Glutamatergic neuron (in vitro differentiated cells): ENCODE measurements at regions not wholly inside any gene's neighbourhood (a gene's known extent, or its start where the extent isn't known, plus 50 kb on each side); places are given as distances from the start of the nearest gene placed in this dataset. TPM values are rescaled to one million over a fixed set of nuclear protein-coding genes. Genes with fewer than 3 reads are reported as not detected.

Source experiments
- DNase-seq: peaks from one replicate; pipeline ENCODE4 v3.0.0; 2022
- H3K27ac Mint-ChIP-seq: one replicate; pipeline ENCODE4 v1.8.0; 2020; ENCODE audit warnings: mild to moderate bottlenecking, mixed read lengths, inconsistent platforms; ENCODE audit not compliant: unreplicated experiment
- H3K27me3 Mint-ChIP-seq: one replicate; pipeline ENCODE4 v1.8.0; 2020; ENCODE audit warnings: mild to moderate bottlenecking, moderate library complexity, mixed read lengths, inconsistent platforms; ENCODE audit not compliant: unreplicated experiment
- H3K36me3 Mint-ChIP-seq: one replicate; pipeline ENCODE4 v1.8.0; 2020; ENCODE audit warnings: mild to moderate bottlenecking, mixed read lengths, inconsistent platforms; ENCODE audit not compliant: unreplicated experiment
- H3K4me1 Mint-ChIP-seq: one replicate; pipeline ENCODE4 v1.8.0; 2020; ENCODE audit warnings: mild to moderate bottlenecking, low read depth, mixed read lengths, inconsistent platforms; ENCODE audit not compliant: unreplicated experiment
- H3K4me3 Mint-ChIP-seq: one replicate; pipeline ENCODE4 v1.8.0; 2020; ENCODE audit warnings: mild to moderate bottlenecking, mixed read lengths, inconsistent platforms; ENCODE audit not compliant: unreplicated experiment
- H3K9me3 Mint-ChIP-seq: one replicate; pipeline ENCODE4 v1.8.0; 2020; ENCODE audit warnings: mild to moderate bottlenecking, moderate library complexity, mixed read lengths, inconsistent platforms; ENCODE audit not compliant: unreplicated experiment
- microRNA-seq: library from miRNA; unstranded; fragments of <30 nt; microRNA quantifications from one replicate; pipeline ENCODE4, GENCODE V29; 2020; ENCODE audit not compliant: unreplicated experiment
- TF ChIP-seq, protein P1 (sequence below): fragments of 200-600 bp; sonication (generic); IDR thresholded peaks from one replicate; pipeline ENCODE4 v1.5.0; 2021; ENCODE audit not compliant: partially characterized antibody, unreplicated experiment

DNA sequence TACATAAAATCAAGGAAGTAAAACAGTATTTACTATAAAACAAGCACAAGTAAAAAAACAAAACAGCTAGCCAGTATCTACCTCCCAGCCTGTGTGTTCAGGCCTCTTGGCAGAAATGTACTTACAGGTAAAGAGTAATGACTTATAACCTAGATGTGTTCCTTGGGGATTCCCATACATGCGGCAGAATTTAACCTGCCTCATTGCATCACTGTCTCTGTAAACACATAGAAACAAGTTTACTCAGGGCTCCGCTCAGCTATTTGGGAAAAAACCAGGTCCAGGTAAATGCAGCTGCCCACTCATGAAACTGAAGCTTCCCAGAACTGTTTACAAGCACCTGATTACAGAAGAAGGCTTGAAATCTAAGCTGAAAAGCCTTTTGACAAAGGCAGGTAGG lies 50.7 kb upstream of the SERP2 start:
- no peak for DNase-seq
- H3K4me1 Mint-ChIP-seq = no peaks in the 10 kb centered on the region
- H3K9me3 Mint-ChIP-seq = peaks cover 1% of the 10 kb centered on the region
- H3K4me3 Mint-ChIP-seq = no peak overlapping the region
- peaks cover 7% of the 10 kb centered on the region for H3K36me3 Mint-ChIP-seq
- TF ChIP-seq, protein P1, sequence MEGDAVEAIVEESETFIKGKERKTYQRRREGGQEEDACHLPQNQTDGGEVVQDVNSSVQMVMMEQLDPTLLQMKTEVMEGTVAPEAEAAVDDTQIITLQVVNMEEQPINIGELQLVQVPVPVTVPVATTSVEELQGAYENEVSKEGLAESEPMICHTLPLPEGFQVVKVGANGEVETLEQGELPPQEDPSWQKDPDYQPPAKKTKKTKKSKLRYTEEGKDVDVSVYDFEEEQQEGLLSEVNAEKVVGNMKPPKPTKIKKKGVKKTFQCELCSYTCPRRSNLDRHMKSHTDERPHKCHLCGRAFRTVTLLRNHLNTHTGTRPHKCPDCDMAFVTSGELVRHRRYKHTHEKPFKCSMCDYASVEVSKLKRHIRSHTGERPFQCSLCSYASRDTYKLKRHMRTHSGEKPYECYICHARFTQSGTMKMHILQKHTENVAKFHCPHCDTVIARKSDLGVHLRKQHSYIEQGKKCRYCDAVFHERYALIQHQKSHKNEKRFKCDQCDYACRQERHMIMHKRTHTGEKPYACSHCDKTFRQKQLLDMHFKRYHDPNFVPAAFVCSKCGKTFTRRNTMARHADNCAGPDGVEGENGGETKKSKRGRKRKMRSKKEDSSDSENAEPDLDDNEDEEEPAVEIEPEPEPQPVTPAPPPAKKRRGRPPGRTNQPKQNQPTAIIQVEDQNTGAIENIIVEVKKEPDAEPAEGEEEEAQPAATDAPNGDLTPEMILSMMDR = no peak
- H3K27me3 Mint-ChIP-seq = no peaks in the 10 kb centered on the region
- H3K27ac Mint-ChIP-seq = no peak overlapping the region

DNA sequence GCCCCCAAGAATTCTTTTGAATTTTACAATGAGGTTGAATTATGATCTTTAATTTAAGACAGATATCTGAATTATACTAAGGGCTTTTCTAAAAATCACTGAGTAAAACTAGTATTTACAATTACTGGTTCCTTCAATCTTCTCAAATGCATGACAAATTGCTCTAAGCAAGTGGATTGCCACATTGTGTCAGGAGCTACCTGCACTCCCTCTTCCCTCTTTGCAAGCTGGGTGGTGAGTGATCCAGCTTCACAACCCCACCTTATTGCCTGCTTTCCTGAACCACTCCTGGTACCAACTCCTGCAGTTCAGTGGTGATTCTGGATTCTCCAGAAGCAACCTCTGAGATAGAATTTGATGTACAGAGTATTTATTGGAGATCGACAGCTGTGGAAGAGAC lies 49.9 kb upstream of the SERP2 start:
- Mint-ChIP-seq H3K4me1 (no peaks in the 10 kb centered on the region), H3K27me3 (no peaks in the 10 kb centered on the region), H3K9me3 (peaks cover 6% of the 10 kb centered on the region), H3K27ac (no peak overlapping the region), H3K36me3 (peaks cover 7% of the 10 kb centered on the region), H3K4me3 (no peak overlapping the region)
- DNase-seq = no peak
- TF ChIP-seq, protein P1 = no peak

Small RNA genes in the stretch of these regions (microRNA-seq; reads per million reads assigned to microRNA genes)
- gene MIR8079 = not detected
